ENCODE measurements at regions not wholly inside any gene's neighbourhood (a gene's known extent, or its start where the extent isn't known, plus 50 kb on each side); places are given as distances from the start of the nearest gene placed in this dataset.
A peak's percentile ranks its signal among the peaks of the same experiment; 100 is the strongest.

GRCh38 chr1:58166417-58166816 lies 380.1 kb downstream of the OMA1 start:
- no peaks in the 10 kb centered on the region for H3K27me3 ChIP-seq (ENCODE audit: control insufficient read depth, insufficient read depth, low read length)
- no peaks in the 10 kb centered on the region for H4K20me1 ChIP-seq (ENCODE audit: control insufficient read depth, extremely low read depth, insufficient read depth, low read length)
- no peaks in the 10 kb centered on the region for H3K4me1 ChIP-seq (ENCODE audit: control insufficient read depth, extremely low read depth, insufficient read depth, low read length)
- H3K4me3 ChIP-seq (replicated peaks in 1 of 4; ENCODE audit: control extremely low read depth in 1 of 4, insufficient read depth in 1 of 4, low read depth in 3 of 4, low read length in 4 of 4) = no peak overlapping the region
- H3K4me2 ChIP-seq (ENCODE audit: extremely low read depth, insufficient read depth, low read length) = no peak overlapping the region
- H3K36me3 ChIP-seq (ENCODE audit: control insufficient read depth, insufficient read depth, low read length) = no peaks in the 10 kb centered on the region
- H3K27ac ChIP-seq (ENCODE audit: insufficient read depth, low read length) = no peak overlapping the region
- no peaks in the 10 kb centered on the region for H3K9me3 ChIP-seq (ENCODE audit: control insufficient read depth, insufficient read depth, low read depth, low read length)
- no peak for TF ChIP-seq CTCF (conservative IDR thresholded peaks at IDR 0.05 in 1 of 2, IDR thresholded peaks at IDR 0.05 in 1 of 2; ENCODE audit: low read depth in 1 of 2, low read length in 2 of 2)
- no peak for TF ChIP-seq EZH2 (IDR thresholded peaks at IDR 0.05; ENCODE audit: low read length, missing control alignments)
- H3K79me2 ChIP-seq (ENCODE audit: control insufficient read depth, insufficient read depth, low read length) = no peaks in the 10 kb centered on the region
- DNase-seq (ENCODE audit: low read depth in 2 of 2) = no peak
- H2AFZ ChIP-seq (ENCODE audit: low read length) = no peak overlapping the region
- no peak overlapping the region for H3K9ac ChIP-seq (ENCODE audit: insufficient read depth, low read length)

DNA sequence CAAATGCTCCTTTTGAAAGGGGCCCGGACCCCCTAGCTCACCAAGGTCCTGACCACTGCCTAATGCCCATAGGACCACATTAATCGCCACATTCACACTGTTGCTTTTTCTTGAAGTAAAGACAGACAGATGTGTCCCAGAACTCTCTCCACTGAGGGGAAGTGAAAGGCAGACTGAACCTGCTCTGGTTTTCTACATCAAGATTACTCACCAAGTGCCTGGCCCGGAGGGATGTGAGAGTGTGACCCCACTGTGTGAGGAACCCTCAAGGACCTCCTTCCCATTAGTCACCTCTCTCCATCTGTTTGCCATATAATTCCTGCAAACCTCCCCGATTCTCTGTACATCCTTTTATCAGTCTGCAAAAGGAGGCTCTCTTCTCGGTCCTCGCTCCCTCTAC lies 381.5 kb downstream of the OMA1 start:
- no peak overlapping the region for H3K27ac ChIP-seq (ENCODE audit: insufficient read depth, low read length)
- H3K4me2 ChIP-seq (ENCODE audit: extremely low read depth, insufficient read depth, low read length) = no peak overlapping the region
- H3K27me3 ChIP-seq (ENCODE audit: control insufficient read depth, insufficient read depth, low read length) = no peaks in the 10 kb centered on the region
- no peaks in the 10 kb centered on the region for H3K36me3 ChIP-seq (ENCODE audit: control insufficient read depth, insufficient read depth, low read length)
- no peaks in the 10 kb centered on the region for H4K20me1 ChIP-seq (ENCODE audit: control insufficient read depth, extremely low read depth, insufficient read depth, low read length)
- H3K9ac ChIP-seq (ENCODE audit: insufficient read depth, low read length) = no peak overlapping the region
- no peak overlapping the region for H2AFZ ChIP-seq (ENCODE audit: low read length)
- H3K79me2 ChIP-seq (ENCODE audit: control insufficient read depth, insufficient read depth, low read length) = no peaks in the 10 kb centered on the region
- H3K4me3 ChIP-seq (replicated peaks in 1 of 4; ENCODE audit: control extremely low read depth in 1 of 4, insufficient read depth in 1 of 4, low read depth in 3 of 4, low read length in 4 of 4) = no peak overlapping the region
- no peak for DNase-seq (ENCODE audit: low read depth in 2 of 2)
- TF ChIP-seq CTCF (conservative IDR thresholded peaks at IDR 0.05 in 1 of 2, IDR thresholded peaks at IDR 0.05 in 1 of 2; ENCODE audit: low read depth in 1 of 2, low read length in 2 of 2) = no peak
- no peak for TF ChIP-seq EZH2 (IDR thresholded peaks at IDR 0.05; ENCODE audit: low read length, missing control alignments)
- no peaks in the 10 kb centered on the region for H3K9me3 ChIP-seq (ENCODE audit: control insufficient read depth, insufficient read depth, low read depth, low read length)
- no peaks in the 10 kb centered on the region for H3K4me1 ChIP-seq (ENCODE audit: control insufficient read depth, extremely low read depth, insufficient read depth, low read length)

- Histone ChIP-seq H4K20me1 (ENCODE audit: control insufficient read depth, extremely low read depth, insufficient read depth, low read length) (no peaks in the 10 kb centered on the region), H2AFZ (ENCODE audit: low read length) (no peak overlapping the region), H3K4me1 (ENCODE audit: control insufficient read depth, extremely low read depth, insufficient read depth, low read length) (no peaks in the 10 kb centered on the region), H3K36me3 (ENCODE audit: control insufficient read depth, insufficient read depth, low read length) (no peaks in the 10 kb centered on the region), H3K27me3 (ENCODE audit: control insufficient read depth, insufficient read depth, low read length) (no peaks in the 10 kb centered on the region), H3K79me2 (ENCODE audit: control insufficient read depth, insufficient read depth, low read length) (no peaks in the 10 kb centered on the region), H3K4me2 (ENCODE audit: extremely low read depth, insufficient read depth, low read length) (no peak overlapping the region), H3K27ac (ENCODE audit: insufficient read depth, low read length) (no peak overlapping the region), H3K9me3 (ENCODE audit: control insufficient read depth, insufficient read depth, low read depth, low read length) (no peaks in the 10 kb centered on the region), H3K9ac (ENCODE audit: insufficient read depth, low read length) (no peak overlapping the region), H3K4me3 (replicated peaks in 1 of 4; ENCODE audit: control extremely low read depth in 1 of 4, insufficient read depth in 1 of 4, low read depth in 3 of 4, low read length in 4 of 4) (no peak overlapping the region)
- peak; percentile 90 to 97 for TF ChIP-seq CTCF (conservative IDR thresholded peaks at IDR 0.05 in 1 of 2, IDR thresholded peaks at IDR 0.05 in 1 of 2; ENCODE audit: low read depth in 1 of 2, low read length in 2 of 2)
- no peak for TF ChIP-seq EZH2 (IDR thresholded peaks at IDR 0.05; ENCODE audit: low read length, missing control alignments)
- peak; percentile 62 to 69 for DNase-seq (ENCODE audit: low read depth in 2 of 2)
Observed at GRCh38 chr1:58162952-58163550, 383.5 kb downstream of the OMA1 start.
